COR-L47 (cell line): ENCODE measurements at regions not wholly inside any gene's neighbourhood (a gene's known extent, or its start where the extent isn't known, plus 50 kb on each side); places are given as distances from the start of the nearest gene placed in this dataset.

ENCODE experiments used
- DNase-seq: peaks from one replicate; lab custom pipeline; 2025; lab: John Stamatoyannopoulos, UW

GRCh38 chr3:59290358-59290757, 240.5 kb upstream of the CFAP20DC start:
- DNase-seq: no peak

GRCh38 chr3:59289831-59290230, 240.0 kb upstream of the CFAP20DC start:
- DNase-seq: peak; percentile 42

- DNase-seq: no peak
These were observed 239.1 kb upstream of the CFAP20DC start for GRCh38 chr3:59288951-59289350.

DNA sequence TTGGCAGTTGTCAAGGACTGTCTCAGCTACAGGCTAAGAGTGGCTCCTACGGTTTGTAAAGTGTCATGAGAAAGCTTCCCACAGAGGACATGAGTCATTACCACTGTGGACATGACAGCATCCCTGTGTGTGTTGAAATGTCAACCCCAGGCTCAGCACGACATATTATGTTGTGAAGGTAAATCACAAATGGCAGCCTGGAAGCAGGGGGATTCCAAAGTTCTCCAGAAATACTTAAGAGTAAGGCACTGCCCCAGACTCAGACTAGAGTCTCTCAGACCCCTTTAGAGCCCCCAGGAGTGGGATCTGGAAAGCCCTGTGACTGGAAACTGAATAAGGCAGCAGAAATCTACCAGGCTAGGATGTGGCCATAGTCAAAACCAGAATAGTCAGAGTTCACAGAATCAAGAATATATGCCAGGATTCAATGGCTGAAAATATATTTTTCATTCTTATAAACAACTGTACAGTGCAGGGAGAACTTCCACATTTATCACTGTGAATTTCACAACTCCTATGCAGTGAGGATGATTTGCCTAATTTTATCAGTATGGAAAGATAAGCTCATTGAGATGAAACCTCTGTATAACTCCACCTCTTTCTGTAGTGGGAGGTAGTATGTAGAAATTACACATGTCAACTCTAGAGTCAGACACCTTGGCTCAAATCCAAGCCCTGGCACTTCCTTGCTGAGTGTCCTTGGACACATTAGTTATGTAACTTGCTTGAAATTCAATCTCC, 237.1 kb upstream of the CFAP20DC start:
- no peak for DNase-seq

DNA sequence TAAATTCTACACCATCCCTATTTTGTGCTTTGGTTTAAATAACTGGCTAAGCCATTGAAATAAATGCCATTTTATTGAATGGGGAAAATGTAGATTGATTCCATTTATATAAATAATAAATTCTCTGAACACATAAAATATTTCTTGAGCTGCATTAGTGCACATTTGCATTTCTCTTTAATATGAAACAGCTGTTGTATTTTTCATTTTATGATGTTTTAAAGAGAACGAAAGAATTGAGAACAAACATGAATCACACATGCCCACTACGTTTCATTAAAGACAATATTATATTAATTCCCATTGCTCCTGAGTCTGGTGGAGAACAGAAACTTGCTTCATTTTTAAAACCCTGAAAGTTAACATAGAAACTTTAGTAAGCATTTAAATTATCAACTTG, 235.7 kb upstream of the CFAP20DC start:
- no peak for DNase-seq

GRCh38 chr3:59284926-59285325, 235.1 kb upstream of the CFAP20DC start:
- no peak for DNase-seq

- no peak for DNase-seq
These were observed 230.3 kb upstream of the CFAP20DC start for GRCh38 chr3:59280113-59280512.

DNA sequence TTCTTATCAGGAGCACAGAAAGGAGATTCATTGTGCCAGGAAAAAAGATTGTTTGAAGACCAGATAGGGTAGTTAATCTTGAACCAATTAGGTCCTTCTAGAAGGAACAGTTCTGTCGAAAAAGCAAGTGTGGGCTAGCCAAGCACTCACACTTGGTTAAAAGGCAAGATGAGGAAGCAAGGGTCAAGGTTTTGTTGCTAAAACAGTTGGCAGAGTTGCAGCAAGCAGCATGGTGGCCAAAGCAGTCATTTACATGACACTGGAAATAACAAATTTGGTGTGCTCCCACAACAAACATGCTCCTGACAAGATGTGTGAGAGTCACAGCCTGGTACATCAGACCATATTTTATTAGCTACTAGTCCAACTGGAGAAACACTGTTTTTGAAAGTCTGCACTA, 228.0 kb upstream of the CFAP20DC start:
- no peak for DNase-seq

- no peak for DNase-seq
These were observed 227.4 kb upstream of the CFAP20DC start for GRCh38 chr3:59277201-59277600.

GRCh38 chr3:59273976-59274375, 224.2 kb upstream of the CFAP20DC start:
- no peak for DNase-seq

- no peak for DNase-seq
These were observed 222.1 kb upstream of the CFAP20DC start for GRCh38 chr3:59271971-59272370.

DNA sequence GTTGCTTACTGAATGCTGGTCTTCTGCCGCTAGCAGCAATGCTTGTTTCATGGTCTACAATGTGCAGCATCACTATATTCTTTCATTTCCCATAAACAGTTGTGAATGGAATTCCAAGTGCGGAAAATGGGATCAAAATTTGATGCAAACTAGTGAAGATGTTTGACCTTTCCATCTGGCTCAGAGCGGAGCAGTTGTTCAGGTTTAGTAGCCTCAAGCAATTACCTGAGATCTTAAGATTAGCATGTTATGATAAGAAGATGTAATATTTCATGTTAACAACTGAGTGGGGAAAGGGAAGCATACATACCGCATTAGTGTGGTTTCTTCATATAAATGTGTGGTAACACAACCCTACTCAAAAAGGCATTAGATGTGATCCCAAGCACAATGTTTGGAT, 221.1 kb upstream of the CFAP20DC start:
- no peak for DNase-seq

DNA sequence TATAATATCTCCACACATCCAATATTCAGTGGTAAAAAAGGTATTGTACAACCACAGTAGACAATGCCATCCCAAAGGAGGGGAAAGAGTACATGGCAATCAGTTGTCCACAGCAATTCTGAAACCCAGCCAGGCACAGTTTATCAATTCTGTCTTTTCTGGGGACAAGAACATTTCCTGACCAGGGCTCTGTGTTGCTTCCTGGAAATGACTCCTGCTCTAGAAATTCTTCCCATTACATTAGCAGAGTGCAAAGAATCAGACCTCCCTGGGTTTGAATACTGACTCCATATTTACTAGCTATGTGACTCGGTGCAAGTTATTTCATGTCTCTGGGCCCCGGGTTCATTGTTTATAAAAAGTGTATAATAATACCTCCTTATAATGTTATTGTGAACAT, 220.4 kb upstream of the CFAP20DC start:
- no peak for DNase-seq

- DNase-seq: no peak
These were observed 218.3 kb upstream of the CFAP20DC start for GRCh38 chr3:59268170-59268569.

- no peak for DNase-seq
These were observed 217.2 kb upstream of the CFAP20DC start for GRCh38 chr3:59267021-59267420.

- no peak for DNase-seq
These were observed 216.7 kb upstream of the CFAP20DC start for GRCh38 chr3:59266551-59266950.

DNA sequence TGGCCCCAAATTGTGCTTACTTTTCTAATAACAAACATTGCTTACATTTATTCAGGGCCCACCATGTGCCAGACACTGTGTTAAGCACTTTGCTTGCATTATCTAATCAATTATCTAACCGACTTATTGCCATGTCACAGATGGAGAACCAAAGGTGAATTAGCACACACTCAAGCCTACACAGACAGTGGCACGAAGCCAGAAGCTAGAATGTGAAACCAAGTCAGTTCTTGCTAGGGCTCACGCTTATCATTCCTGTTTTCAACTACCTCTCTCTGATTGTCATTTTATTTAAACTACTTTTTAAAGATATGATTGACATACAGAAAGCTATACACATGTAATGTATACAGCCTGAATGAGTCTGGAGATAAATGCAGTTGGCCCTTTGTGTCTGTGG, 215.7 kb upstream of the CFAP20DC start:
- DNase-seq: no peak

GRCh38 chr3:59264366-59264765, 214.5 kb upstream of the CFAP20DC start:
- DNase-seq: no peak

- no peak for DNase-seq
These were observed 213.3 kb upstream of the CFAP20DC start for GRCh38 chr3:59263152-59263551.

GRCh38 chr3:59262076-59262498, 212.3 kb upstream of the CFAP20DC start:
- DNase-seq: no peak

DNA sequence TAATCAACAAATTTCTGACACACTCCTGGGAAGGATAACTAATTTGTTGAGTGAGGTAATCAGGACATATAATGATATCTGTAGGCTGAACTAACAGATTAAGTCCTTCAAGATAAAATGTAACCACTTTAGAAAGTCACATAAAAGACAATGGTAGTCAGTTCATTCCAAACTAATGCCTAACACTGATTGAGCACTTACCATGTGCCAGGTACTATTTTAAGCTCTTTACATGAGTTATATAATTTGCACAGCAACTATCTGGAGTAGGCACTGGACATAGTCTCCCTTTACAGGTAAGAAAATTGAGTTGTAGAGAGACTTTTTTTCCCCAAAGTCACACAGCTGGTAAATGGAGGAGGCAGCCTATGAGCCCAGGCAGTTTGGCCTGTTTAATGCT, 211.2 kb upstream of the CFAP20DC start:
- DNase-seq: no peak

- no peak for DNase-seq
These were observed 208.9 kb upstream of the CFAP20DC start for GRCh38 chr3:59258550-59259260.

DNA sequence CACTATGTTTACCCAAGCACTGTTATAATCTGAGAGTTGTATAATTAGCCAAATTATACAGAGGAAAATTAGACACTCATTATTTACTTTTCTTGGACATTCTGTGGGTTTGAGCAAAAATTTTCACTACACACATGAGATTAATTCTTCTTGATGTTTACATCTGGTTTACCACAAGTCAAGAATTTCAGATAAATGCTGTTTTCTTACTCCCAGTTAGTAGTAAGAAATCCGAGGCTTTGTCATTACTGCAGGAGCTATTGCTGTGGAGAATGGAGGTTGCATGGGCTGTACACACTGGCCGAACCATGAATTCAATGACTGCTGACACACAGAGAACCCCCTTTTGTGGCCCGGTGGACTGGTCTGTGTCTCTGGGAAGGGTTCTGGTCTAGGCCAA, 207.7 kb upstream of the CFAP20DC start:
- no peak for DNase-seq

DNA sequence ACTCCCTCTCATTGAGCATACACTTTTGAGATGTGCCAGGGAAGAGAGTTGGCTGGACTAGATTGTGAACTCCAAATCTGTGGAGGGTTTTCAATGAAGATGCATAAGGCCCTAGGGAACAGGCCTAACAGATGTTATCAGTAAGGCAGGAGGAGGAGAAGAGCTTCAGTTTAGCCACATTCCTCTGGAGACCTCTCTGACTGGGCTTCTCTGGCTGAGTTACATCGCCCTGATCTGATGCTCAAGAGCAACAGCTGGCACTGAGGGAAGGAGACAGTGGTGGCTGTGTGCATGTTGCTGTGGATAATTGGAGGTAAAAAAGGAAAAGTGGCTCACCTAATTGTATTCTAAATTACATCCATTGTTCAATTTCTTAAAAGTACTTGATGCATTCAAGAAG, 206.4 kb upstream of the CFAP20DC start:
- no peak for DNase-seq
